Mucosa of descending colon (tissue), 3 donors: ENCODE measurements at regions not wholly inside any gene's neighbourhood (a gene's known extent, or its start where the extent isn't known, plus 50 kb on each side); places are given as distances from the start of the nearest gene placed in this dataset.

Experiments used
- ATAC-seq: fragments of 200-7000 bp; cut with Tn5 transposase; one replicate; pipeline ENCODE4 v1.9.1; 2020; ENCODE audit warnings: mild to moderate bottlenecking, moderate library complexity
- DNase-seq, 3 donors: peaks; one replicate each; pipeline ENCODE4 v3.0.0-alpha.2; 2020
- H3K36me3 ChIP-seq: fragments of 200-600 bp; one replicate; pipeline ENCODE4 v1.8.0; 2021; ENCODE audit warnings: low read depth, mild to moderate bottlenecking
- H3K4me1 ChIP-seq: fragments of 200-600 bp; one replicate; pipeline ENCODE4 v1.8.0; 2021; ENCODE audit warnings: low read depth, mild to moderate bottlenecking
- H3K4me3 ChIP-seq: fragments of 200-600 bp; one replicate; pipeline ENCODE4 v1.8.0; 2021; ENCODE audit warnings: mild to moderate bottlenecking
- H3K9me3 ChIP-seq: fragments of 200-600 bp; one replicate; pipeline ENCODE4 v1.8.0; 2021; ENCODE audit warnings: mild to moderate bottlenecking
- intact Hi-C, 2 donors: fragments of 100-400 bp; cut with DNase I in 1 of 2; cut with micrococcal nuclease in 1 of 2; formaldehyde crosslinking; loops; one replicate each; pipeline versions ENCODE4 v1.11.0 to v1.11.1; 2022; cut with DNase I, micrococcal nuclease
- TF ChIP-seq, protein P1 (sequence below): fragments of 200-600 bp; IDR thresholded peaks from one replicate; pipeline ENCODE4 v1.8.0; 2022; ENCODE audit warnings: antibody characterized with exemption, mild to moderate bottlenecking
- donor health status: DM: no; HTN: no; CAD: no; lungs with moderate emphysema.
- donor health status: DM: no; HTN: no; CAD: no.
- donor health status: DM: no; HTN: yes; CAD: no.

GRCh38 chr14:25765909-25766308 is 716.0 kb upstream of the STXBP6 start:
- Histone ChIP-seq H3K36me3 (no peaks in the 10 kb centered on the region), H3K9me3 (no peaks in the 10 kb centered on the region), H3K4me3 (no peak overlapping the region), H3K4me1 (no peaks in the 10 kb centered on the region)
- intact Hi-C loops = no loop called here
- DNase-seq (no peak), ATAC-seq (no peak)
- TF ChIP-seq, protein P1, sequence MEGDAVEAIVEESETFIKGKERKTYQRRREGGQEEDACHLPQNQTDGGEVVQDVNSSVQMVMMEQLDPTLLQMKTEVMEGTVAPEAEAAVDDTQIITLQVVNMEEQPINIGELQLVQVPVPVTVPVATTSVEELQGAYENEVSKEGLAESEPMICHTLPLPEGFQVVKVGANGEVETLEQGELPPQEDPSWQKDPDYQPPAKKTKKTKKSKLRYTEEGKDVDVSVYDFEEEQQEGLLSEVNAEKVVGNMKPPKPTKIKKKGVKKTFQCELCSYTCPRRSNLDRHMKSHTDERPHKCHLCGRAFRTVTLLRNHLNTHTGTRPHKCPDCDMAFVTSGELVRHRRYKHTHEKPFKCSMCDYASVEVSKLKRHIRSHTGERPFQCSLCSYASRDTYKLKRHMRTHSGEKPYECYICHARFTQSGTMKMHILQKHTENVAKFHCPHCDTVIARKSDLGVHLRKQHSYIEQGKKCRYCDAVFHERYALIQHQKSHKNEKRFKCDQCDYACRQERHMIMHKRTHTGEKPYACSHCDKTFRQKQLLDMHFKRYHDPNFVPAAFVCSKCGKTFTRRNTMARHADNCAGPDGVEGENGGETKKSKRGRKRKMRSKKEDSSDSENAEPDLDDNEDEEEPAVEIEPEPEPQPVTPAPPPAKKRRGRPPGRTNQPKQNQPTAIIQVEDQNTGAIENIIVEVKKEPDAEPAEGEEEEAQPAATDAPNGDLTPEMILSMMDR = no peak

GRCh38 chr14:25759920-25760655 is 710.1 kb upstream of the STXBP6 start:
- intact Hi-C loops = no loop called here
- TF ChIP-seq, protein P1 = no peak
- DNase-seq (no peak), ATAC-seq (no peak)
- Histone ChIP-seq H3K4me3 (no peak overlapping the region), H3K36me3 (no peaks in the 10 kb centered on the region), H3K4me1 (no peaks in the 10 kb centered on the region), H3K9me3 (no peaks in the 10 kb centered on the region)

DNA sequence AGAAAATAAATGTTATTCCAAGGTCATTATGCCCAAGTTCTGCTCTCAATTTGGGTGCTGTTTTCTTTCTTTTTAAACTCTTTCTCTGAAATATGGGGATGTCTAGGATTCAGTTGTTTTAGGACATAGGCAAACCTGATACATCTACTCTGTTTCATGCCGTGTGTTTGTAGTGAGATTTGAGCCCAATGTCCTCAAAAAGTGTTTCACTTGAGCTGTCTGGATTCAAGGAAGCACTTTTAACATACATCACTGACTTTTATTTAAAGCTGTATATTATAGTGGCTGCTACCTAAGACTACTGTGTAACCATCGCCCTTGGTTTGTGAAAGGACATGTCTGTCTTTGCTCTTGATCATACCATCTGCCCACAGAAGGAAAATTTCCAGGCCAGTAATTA is 709.3 kb upstream of the STXBP6 start:
- Histone ChIP-seq H3K4me3 (no peak overlapping the region), H3K4me1 (no peaks in the 10 kb centered on the region), H3K9me3 (no peaks in the 10 kb centered on the region), H3K36me3 (no peaks in the 10 kb centered on the region)
- TF ChIP-seq, protein P1 = no peak
- intact Hi-C loops = no loop called here
- ATAC-seq (no peak), DNase-seq (no peak)

- Histone ChIP-seq H3K4me3 (no peak overlapping the region), H3K9me3 (no peaks in the 10 kb centered on the region), H3K36me3 (no peaks in the 10 kb centered on the region), H3K4me1 (no peaks in the 10 kb centered on the region)
- intact Hi-C loops = no loop called here
- ATAC-seq = no peak
- DNase-seq = no peak
- TF ChIP-seq, protein P1 = no peak
These were observed 707.4 kb upstream of the STXBP6 start for GRCh38 chr14:25757364-25757763.

GRCh38 chr14:25756876-25757275 is 706.9 kb upstream of the STXBP6 start:
- TF ChIP-seq, protein P1 = no peak
- no peaks in the 10 kb centered on the region for H3K9me3 ChIP-seq
- no peak for DNase-seq
- no peak for ATAC-seq
- no peaks in the 10 kb centered on the region for H3K4me1 ChIP-seq
- intact Hi-C loops = no loop called here
- H3K4me3 ChIP-seq = no peak overlapping the region
- H3K36me3 ChIP-seq = no peaks in the 10 kb centered on the region

- DNase-seq = no peak
- ATAC-seq = no peak
- Histone ChIP-seq H3K4me3 (no peak overlapping the region), H3K36me3 (no peaks in the 10 kb centered on the region), H3K4me1 (no peaks in the 10 kb centered on the region), H3K9me3 (no peaks in the 10 kb centered on the region)
- TF ChIP-seq, protein P1 = no peak
- intact Hi-C loops = no loop called here
These were observed 703.2 kb upstream of the STXBP6 start for GRCh38 chr14:25753130-25753529.
